Fibroblast of pulmonary artery (primary cell): ENCODE measurements at regions not wholly inside any gene's neighbourhood (a gene's known extent, or its start where the extent isn't known, plus 50 kb on each side); places are given as distances from the start of the nearest gene placed in this dataset.
A peak's percentile ranks its signal among the peaks of the same experiment; 100 is the strongest.

Experiments
- DNase-seq: peaks from one replicate; pipeline ENCODE4 v3.0.0-alpha.2; 2010; ENCODE audit warnings: low read depth
- H3K4me3 ChIP-seq: replicated peaks from 2 replicates; pipeline ENCODE4 v1.5.1; 2011; ENCODE audit warnings: low read depth, mild to moderate bottlenecking, control low read depth, low read length, moderate library complexity
- CTCF ChIP-seq: IDR thresholded peaks from 2 replicates; pipeline ENCODE4 v1.5.1; 2011; ENCODE audit warnings: mild to moderate bottlenecking, control low read depth, low read length, inconsistent platforms; ENCODE audit errors: missing control alignments

DNA sequence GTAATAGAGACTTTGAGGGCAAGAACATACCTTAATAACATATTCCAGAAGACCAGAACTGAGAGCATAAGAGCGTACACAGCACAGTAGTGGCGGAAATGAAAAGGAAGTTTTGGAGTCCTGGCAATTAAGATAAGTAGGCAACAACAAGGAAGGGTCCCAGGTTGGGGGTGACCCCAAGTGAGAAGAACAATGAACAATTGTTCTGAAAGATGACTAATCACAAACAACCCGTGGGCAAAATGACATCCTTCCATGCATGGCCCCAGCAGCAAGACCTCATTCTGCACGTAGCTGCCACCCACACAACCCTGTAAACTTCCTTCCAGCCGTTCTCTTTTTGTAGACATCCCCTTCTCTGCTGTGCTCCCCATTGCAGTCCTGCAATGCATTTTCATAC is 384.4 kb upstream of the PABPC4L start:
- peak; percentile 36 for DNase-seq
- no peak overlapping the region for H3K4me3 ChIP-seq
- no peak for TF ChIP-seq CTCF

GRCh38 chr4:134567461-134567860 is 365.9 kb upstream of the PABPC4L start:
- no peak overlapping the region for H3K4me3 ChIP-seq
- peak; percentile 17 for DNase-seq
- TF ChIP-seq CTCF = no peak

DNA sequence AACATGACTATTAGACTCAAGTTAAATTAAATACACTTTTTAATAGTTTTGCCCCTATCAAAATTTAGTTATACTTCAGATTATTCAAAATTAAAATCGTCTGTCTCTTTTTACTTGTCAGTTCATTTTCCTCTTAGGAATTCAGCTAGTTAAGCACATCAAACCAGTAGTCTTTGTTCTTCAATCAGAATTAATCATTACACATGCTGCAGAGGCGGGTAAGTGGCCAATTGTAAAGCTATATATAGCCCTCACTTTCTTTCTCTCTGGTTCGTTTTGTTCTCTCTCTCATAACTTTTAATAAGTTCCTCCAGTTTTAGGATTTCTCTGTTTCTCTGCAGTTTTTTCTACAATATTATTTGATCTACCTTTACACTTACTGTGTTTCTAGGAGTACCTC is 359.1 kb upstream of the PABPC4L start:
- DNase-seq = no peak
- H3K4me3 ChIP-seq = no peak overlapping the region
- no peak for TF ChIP-seq CTCF

DNA sequence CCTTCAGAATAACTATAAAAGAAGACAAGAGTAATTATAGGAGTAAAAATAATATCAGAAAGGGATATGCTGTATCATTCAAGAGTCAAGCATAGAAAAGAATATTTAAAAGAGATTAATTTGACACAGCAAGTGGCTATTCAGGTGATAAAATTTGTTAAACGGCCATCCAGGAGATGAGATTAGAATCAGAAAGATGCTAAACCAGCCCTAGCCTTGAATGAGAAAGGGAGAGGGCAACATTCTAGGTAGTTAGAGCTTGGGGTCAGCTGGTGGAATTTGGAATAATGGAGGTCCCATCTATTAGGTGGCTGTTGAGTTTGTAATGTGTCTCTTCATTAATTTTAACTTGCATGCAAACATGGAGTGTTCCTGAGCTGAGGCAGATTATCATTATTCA is 350.5 kb upstream of the PABPC4L start:
- no peak for TF ChIP-seq CTCF
- no peak for DNase-seq
- no peak overlapping the region for H3K4me3 ChIP-seq

DNA sequence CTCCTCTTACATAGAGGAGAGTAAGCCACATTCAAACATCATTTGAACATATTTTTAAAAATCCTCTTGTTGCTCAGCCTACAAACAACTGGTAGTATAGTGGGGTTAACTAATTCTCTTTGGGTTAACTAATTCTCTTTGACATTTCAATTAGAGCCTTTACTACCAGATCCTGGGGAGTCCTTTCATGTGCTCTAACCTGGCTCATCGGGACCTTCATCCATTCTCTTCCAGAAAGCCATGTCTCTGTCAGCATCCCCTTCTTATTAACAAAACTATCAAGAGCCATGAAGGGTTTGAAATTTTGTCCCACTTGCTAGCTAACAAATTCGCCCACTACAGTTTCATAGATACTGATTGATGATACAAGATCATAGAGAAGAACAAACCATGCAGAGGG is 349.8 kb upstream of the PABPC4L start:
- DNase-seq = no peak
- TF ChIP-seq CTCF = no peak
- no peak overlapping the region for H3K4me3 ChIP-seq

- no peak for DNase-seq
- no peak for TF ChIP-seq CTCF
Measured at GRCh38 chr4:134548052-134548628, 346.6 kb upstream of the PABPC4L start.

DNA sequence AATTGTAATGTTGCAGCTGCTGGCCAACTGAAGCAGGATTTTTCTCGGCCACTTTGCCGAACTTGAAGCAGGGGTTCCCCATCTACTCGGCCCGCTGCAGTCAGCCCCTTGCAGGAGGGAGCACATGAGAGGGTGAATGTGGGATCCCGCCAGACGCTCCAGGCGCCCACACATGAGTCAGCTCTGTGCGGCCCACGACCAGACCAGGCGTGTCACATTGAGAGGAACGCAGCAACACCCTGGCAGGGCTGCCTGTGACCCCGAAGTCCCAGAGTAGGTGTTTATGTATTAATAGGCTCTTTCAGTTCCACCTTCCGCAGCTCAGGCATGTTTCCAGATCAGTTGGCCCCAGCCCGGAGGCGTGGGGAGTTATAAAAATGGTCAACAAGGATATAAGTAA is 344.7 kb upstream of the PABPC4L start:
- TF ChIP-seq CTCF = no peak

More at GRCh38 chr4:134548052-134548628, 346.6 kb upstream of the PABPC4L start:
- H3K4me3 ChIP-seq = no peak overlapping the region

More for the DNA sequence above, 344.7 kb upstream of the PABPC4L start:
- H3K4me3 ChIP-seq = no peak overlapping the region
- DNase-seq = no peak
